ENCODE measurements at regions not wholly inside any gene's neighbourhood (a gene's known extent, or its start where the extent isn't known, plus 50 kb on each side); places are given as distances from the start of the nearest gene placed in this dataset.

DNA sequence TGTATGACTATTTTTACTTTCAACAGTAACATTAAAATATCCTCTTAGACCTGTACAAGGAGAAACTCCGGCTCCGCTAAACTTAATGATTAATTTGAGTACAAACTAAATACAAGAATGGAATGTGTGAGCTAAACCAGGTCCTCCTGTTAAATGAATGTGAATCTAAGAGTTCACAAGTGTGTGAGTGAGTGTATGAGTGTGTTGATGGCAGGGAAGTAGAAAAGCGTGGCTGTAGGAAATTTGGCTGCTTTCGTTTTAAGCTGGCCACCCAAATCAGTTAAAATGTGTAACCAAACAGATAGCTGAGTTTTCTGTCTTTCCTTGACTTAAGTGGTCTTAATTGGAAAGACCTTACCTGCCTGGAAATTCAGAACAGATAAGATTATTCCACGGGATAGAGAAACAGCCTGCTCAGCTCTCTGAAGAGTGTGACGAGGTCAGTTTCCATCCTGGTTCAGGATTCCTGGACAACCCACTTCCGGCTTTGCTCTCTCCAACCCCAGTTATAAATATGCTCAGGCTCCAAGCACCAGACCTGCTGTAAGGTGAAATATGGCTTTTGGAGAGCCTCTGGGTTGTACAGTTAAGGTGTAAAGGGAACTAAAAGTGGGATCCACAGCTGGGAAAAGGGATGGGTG is 908.6 kb upstream of the EDIL3 start:
- no peak for DNase-seq
- no peaks in the 10 kb centered on the region for H3K9me3 ChIP-seq
- TF ChIP-seq, protein P1, sequence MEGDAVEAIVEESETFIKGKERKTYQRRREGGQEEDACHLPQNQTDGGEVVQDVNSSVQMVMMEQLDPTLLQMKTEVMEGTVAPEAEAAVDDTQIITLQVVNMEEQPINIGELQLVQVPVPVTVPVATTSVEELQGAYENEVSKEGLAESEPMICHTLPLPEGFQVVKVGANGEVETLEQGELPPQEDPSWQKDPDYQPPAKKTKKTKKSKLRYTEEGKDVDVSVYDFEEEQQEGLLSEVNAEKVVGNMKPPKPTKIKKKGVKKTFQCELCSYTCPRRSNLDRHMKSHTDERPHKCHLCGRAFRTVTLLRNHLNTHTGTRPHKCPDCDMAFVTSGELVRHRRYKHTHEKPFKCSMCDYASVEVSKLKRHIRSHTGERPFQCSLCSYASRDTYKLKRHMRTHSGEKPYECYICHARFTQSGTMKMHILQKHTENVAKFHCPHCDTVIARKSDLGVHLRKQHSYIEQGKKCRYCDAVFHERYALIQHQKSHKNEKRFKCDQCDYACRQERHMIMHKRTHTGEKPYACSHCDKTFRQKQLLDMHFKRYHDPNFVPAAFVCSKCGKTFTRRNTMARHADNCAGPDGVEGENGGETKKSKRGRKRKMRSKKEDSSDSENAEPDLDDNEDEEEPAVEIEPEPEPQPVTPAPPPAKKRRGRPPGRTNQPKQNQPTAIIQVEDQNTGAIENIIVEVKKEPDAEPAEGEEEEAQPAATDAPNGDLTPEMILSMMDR (IDR thresholded peaks at IDR 0.05) = no peak
- intact Hi-C loops (cut with DNase I; ENCODE audit: low total_unique reads) = no loop called here
- H3K27ac ChIP-seq = peak overlapping the region in 1 of 4 donors; percentile 27
- peak overlapping the region in 3 of 4 donors; percentile 18 to 36 (median 25) for H3K4me3 ChIP-seq
- in situ Hi-C loops (cut with MboI; ENCODE audit: low pct_ligation_motif_present in 1 of 4, low pct_unique_long_range_greater_than_20kb in 1 of 4, low sequenced_read_pairs in 3 of 4) = no loop called here
- 33 to 37% methylated on average over 5 to 7 of the region's 7 CpGs for WGBS, 2 donors (ENCODE audit: low coverage in 1 of 2)
- no peaks in the 10 kb centered on the region for H3K36me3 ChIP-seq
- H3K27me3 ChIP-seq = no peaks in the 10 kb centered on the region
- no peaks in the 10 kb centered on the region for H3K4me1 ChIP-seq

DNA sequence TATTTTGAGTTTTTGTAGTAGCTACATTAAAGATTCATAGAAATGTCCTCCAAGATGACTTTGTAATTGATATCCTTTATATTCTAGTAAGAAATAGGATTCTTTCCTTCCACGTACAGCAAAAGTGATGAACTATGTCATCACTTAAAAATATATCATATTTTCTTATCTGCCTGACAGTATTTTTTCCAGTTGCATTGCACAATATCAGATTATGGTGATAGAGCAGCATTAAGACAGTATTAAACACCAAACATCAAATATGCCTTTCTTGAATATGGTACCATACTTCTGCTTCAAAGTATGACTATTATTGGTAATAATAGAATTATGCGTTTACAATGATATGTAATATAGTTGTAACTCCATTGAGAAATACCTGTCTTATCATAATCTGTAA is 919.8 kb upstream of the EDIL3 start:
- Histone ChIP-seq H3K4me1 (no peaks in the 10 kb centered on the region), H3K36me3 (no peaks in the 10 kb centered on the region), H3K4me3 (no peak overlapping the region), H3K9me3 (no peaks in the 10 kb centered on the region), H3K27me3 (no peaks in the 10 kb centered on the region), H3K27ac (no peak overlapping the region)
- WGBS, 2 donors (ENCODE audit: low coverage in 1 of 2) = 82 to 86% methylated on average over 2 of the region's 2 CpGs
- TF ChIP-seq POLR2AphosphoS5 (IDR thresholded peaks at IDR 0.05) = no peak
- TF ChIP-seq, protein P1 (IDR thresholded peaks at IDR 0.05) = no peak
- no peak for TF ChIP-seq EP300 (IDR thresholded peaks at IDR 0.05; ENCODE audit: low read depth)
- TF ChIP-seq POLR2A (IDR thresholded peaks at IDR 0.05) = no peak
- intact Hi-C loops (cut with DNase I; ENCODE audit: low total_unique reads) (no loop called here), in situ Hi-C loops (cut with MboI; ENCODE audit: low pct_ligation_motif_present in 1 of 4, low pct_unique_long_range_greater_than_20kb in 1 of 4, low sequenced_read_pairs in 3 of 4) (no loop called here)
- no peak for DNase-seq

DNA sequence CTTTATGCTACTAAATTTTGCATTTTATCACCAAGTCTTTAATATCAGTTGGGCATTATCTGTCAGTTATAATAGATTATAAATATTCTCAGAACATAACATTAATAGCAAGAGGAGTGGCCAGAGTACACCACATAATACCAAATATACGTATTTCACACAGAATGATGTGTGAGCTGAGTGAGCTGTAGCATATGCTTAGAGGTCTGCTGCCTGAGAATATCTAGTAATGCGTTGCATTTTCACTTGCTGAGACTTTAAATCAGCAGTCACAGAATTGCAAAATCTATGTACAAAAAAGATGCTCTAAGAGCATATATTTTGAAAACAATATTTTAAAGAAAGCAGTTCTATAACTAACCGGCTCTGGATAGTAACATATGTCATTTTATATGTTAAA is 921.1 kb upstream of the EDIL3 start:
- no peaks in the 10 kb centered on the region for H3K4me1 ChIP-seq
- H3K27me3 ChIP-seq = no peaks in the 10 kb centered on the region
- in situ Hi-C loops (cut with MboI; ENCODE audit: low pct_ligation_motif_present in 1 of 4, low pct_unique_long_range_greater_than_20kb in 1 of 4, low sequenced_read_pairs in 3 of 4) (no loop called here), intact Hi-C loops (cut with DNase I; ENCODE audit: low total_unique reads) (no loop called here)
- DNase-seq = no peak
- 60 to 78% methylated on average over 3 of the region's 3 CpGs for WGBS, 2 donors (ENCODE audit: low coverage in 1 of 2)
- TF ChIP-seq, protein P1 (IDR thresholded peaks at IDR 0.05) = no peak
- TF ChIP-seq POLR2AphosphoS5 (IDR thresholded peaks at IDR 0.05) = no peak
- TF ChIP-seq EP300 (IDR thresholded peaks at IDR 0.05; ENCODE audit: low read depth) = no peak
- TF ChIP-seq POLR2A (IDR thresholded peaks at IDR 0.05) = no peak
- no peak overlapping the region for H3K27ac ChIP-seq
- H3K36me3 ChIP-seq = no peaks in the 10 kb centered on the region
- H3K9me3 ChIP-seq = no peaks in the 10 kb centered on the region
- no peak overlapping the region for H3K4me3 ChIP-seq

DNA sequence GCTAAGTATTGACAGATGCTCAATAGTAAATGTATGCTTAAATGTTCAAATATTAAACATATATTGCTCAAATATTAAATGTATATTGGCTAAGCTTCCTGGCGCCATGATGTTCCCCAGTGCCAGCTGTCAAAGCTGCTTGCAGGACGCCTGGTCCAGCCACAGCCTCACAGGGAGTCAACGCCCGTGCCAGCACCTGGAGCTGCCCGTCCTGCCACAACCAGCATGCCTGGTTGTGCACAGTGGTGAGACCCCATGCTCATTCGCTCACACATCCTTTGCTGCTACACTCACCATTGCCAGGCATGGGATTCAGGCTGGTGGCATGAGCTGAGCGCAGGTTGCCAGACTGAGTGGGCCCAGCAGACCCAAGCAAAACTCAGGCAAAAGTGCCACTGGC is 926.9 kb upstream of the EDIL3 start:
- TF ChIP-seq EP300 (IDR thresholded peaks at IDR 0.05; ENCODE audit: low read depth) = no peak
- TF ChIP-seq POLR2A (IDR thresholded peaks at IDR 0.05) = no peak
- TF ChIP-seq, protein P1 (IDR thresholded peaks at IDR 0.05) = no peak
- no peaks in the 10 kb centered on the region for H3K27me3 ChIP-seq
- intact Hi-C loops (cut with DNase I; ENCODE audit: low total_unique reads) = no loop called here
- H3K4me3 ChIP-seq = no peak overlapping the region
- H3K27ac ChIP-seq = no peak overlapping the region
- no peak for DNase-seq
- no peaks in the 10 kb centered on the region for H3K4me1 ChIP-seq
- no peaks in the 10 kb centered on the region for H3K9me3 ChIP-seq
- in situ Hi-C loops (cut with MboI; ENCODE audit: low pct_ligation_motif_present in 1 of 4, low pct_unique_long_range_greater_than_20kb in 1 of 4, low sequenced_read_pairs in 3 of 4) = no loop called here
- no peaks in the 10 kb centered on the region for H3K36me3 ChIP-seq
- WGBS, 2 donors (ENCODE audit: low coverage in 1 of 2) = 71% methylated on average over 7 of the region's 7 CpGs; no CpG with 5 or more reads in 1 of the 2 donors

Data from transverse colon (tissue), 4 donors.